ENCODE measurements at regions not wholly inside any gene's neighbourhood (a gene's known extent, or its start where the extent isn't known, plus 50 kb on each side); places are given as distances from the start of the nearest gene placed in this dataset.

DNA sequence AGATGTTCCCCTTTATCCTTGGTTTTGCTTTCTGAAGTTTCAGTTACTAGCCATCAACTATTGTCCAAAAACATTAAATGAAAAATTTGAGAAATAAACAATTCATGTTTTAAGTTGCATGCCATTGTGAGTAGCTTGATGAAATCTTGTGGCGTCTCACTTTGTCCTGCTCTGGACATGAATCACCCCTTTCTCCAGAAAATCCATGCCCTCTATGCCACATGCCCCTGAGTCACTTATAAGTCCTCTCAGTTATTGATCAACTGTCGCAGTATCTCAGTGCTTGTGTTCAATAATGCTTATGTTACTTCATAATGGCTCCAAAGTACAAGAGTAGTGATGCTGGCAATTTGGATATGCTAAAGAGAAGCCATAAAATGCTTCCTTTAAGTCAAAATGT, 208.0 kb upstream of the FERD3L start:
- TF ChIP-seq TFCP2L1 (CRISPR knock-in tag; IDR thresholded peaks at IDR 0.05): no peak
- no peak for TF ChIP-seq ZC3H11A (IDR thresholded peaks at IDR 0.05)
- no peak for TF ChIP-seq MAZ (IDR thresholded peaks at IDR 0.05; ENCODE audit: borderline replicate concordance, low read depth, low read length)
- TF ChIP-seq ZNF302 (CRISPR knock-in tag; IDR thresholded peaks at IDR 0.05): no peak
- no peak for TF ChIP-seq CTCF (IDR thresholded peaks at IDR 0.05)
- ATAC-seq: no peak
- CTCF ChIA-PET: no interaction called here

GRCh38 chr7:19352305-19352695, 207.1 kb upstream of the FERD3L start:
- DNase-seq (ENCODE audit: low read depth in 1 of 2, low spot score in 1 of 2) (no peak), FAIRE-seq (no peak), ATAC-seq (no peak)
- Histone ChIP-seq H3K27ac (no peak overlapping the region), H3K9me3 (no peaks in the 10 kb centered on the region), H3K4me1 (no peaks in the 10 kb centered on the region), H3K4me2 (no peak overlapping the region), H3K4me3 (no peak overlapping the region)
- ChIA-PET CTCF (interaction anchor here (1.1 kb wide), 1 partner anchor 230 kb away, joined by 4 read pairs; no protein-coding TSS in a partner anchor), POLR2A (no interaction called here)
- TF ChIP-seq NFE2L2 (conservative IDR thresholded peaks at IDR 0.05; ENCODE audit: low read length): no peak
- no peak for TF ChIP-seq PBX3 (IDR thresholded peaks at IDR 0.05)
- TF ChIP-seq FOSB (CRISPR knock-in tag; IDR thresholded peaks at IDR 0.05): no peak
- no peak for TF ChIP-seq ZSCAN20 (CRISPR knock-in tag; IDR thresholded peaks at IDR 0.05)
- no peak for TF ChIP-seq KDM1A (IDR thresholded peaks at IDR 0.05; ENCODE audit: low read depth)
- 0% methylated on average over 1 of the region's 1 CpG for WGBS (ENCODE audit: missing lambda C conversion rate)

More for the DNA sequence above, 208.0 kb upstream of the FERD3L start:
- WGBS (ENCODE audit: missing lambda C conversion rate): 58% methylated on average over 2 of the region's 2 CpGs
- FAIRE-seq: no peak
- no peak for DNase-seq (ENCODE audit: low read depth in 1 of 2, low spot score in 1 of 2)
- no peaks in the 10 kb centered on the region for H3K9me3 ChIP-seq
- POLR2A ChIA-PET: no interaction called here
- H3K4me3 ChIP-seq: no peak overlapping the region
- H3K4me2 ChIP-seq: no peak overlapping the region
- no peaks in the 10 kb centered on the region for H3K4me1 ChIP-seq
- H3K27ac ChIP-seq: no peak overlapping the region

DNA sequence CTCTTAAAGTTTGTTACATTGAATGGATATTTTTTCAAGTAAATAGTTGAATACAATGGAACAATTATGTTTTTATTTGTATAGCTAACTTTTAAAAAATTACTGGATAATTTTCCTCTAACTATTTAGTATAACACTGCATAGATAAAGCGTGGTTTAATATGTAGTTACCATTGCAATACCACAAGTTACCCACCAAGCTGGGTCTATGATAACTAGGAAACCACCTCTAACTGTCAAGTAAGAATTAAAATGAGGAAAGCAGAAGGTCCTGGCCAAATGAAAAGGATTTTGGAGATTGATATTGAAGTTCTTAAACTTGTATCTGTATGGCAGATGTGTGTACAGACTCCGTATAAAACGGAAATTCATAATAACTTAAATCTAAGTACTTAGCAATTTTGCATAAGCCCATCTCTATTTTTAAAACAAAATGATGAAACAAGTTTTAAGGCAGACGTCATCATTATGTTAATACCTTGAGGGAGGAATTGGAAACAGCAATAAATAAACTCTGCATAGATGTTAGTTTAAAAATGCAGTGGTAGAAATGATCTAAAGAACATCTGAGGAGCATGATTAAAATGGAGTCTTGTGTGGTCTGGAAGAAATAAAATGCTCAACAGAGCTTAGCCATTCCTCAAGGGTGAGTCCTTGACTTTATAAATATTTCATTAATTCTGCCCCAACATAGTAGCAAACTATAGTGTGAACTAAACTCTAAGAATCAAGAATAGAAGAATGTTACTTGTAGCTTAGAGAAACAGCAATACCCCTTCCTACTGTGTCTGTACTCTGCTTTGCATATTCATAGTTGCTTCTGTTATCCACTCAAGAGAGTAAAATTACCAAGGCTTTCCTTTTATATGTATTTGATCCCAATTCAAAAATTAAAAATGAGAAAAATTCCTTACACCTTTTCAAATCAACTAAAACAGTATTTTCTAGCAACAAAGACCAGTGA, 206.4 kb upstream of the FERD3L start:
- no peak for FAIRE-seq
- Histone ChIP-seq H3K27ac (no peak overlapping the region), H3K4me3 (no peak overlapping the region), H3K9me3 (no peaks in the 10 kb centered on the region), H3K4me1 (no peaks in the 10 kb centered on the region), H3K4me2 (no peak overlapping the region)
- POLR2A ChIA-PET: no interaction called here
- no peak for ATAC-seq
- CTCF ChIA-PET: interaction anchor here (1.1 kb wide), 1 partner anchor 229 kb away, joined by 4 read pairs; no protein-coding TSS in a partner anchor
- 46% methylated on average over 4 of the region's 4 CpGs for WGBS (ENCODE audit: missing lambda C conversion rate)
- no peak for DNase-seq (ENCODE audit: low read depth in 1 of 2, low spot score in 1 of 2)
- TF ChIP-seq NR3C1 (IDR thresholded peaks at IDR 0.05) (no peak), MAZ (IDR thresholded peaks at IDR 0.05; ENCODE audit: borderline replicate concordance, low read depth, low read length) (no peak), EP300 (IDR thresholded peaks at IDR 0.05) (no peak), RARB (CRISPR knock-in tag; IDR thresholded peaks at IDR 0.05) (no peak), JUN (IDR thresholded peaks at IDR 0.05) (no peak), NPAS2 (CRISPR knock-in tag; IDR thresholded peaks at IDR 0.05; ENCODE audit: borderline replicate concordance) (no peak), CHD4 (IDR thresholded peaks at IDR 0.05; ENCODE audit: borderline replicate concordance) (no peak), ATOH8 (CRISPR knock-in tag; IDR thresholded peaks at IDR 0.05; ENCODE audit: low read depth) (no peak), ESRRA (IDR thresholded peaks at IDR 0.05; ENCODE audit: borderline replicate concordance, low read length) (no peak)

Measured in A549 (cell line).